ENCODE measurements at regions not wholly inside any gene's neighbourhood (a gene's known extent, or its start where the extent isn't known, plus 50 kb on each side); places are given as distances from the start of the nearest gene placed in this dataset.
"Not testable (repeated sequence)": the region's sequence is repeated elsewhere in the genome, so short reads cannot be mapped to it uniquely, and the experiment has no call there.

GRCh38 chr5:92944903-92945604, 636.0 kb downstream of the NR2F1-AS1 start:
- H3K4me3 ChIP-seq, result no peak overlapping the region
- DNase-seq, result peak; percentile 72
- peaks cover 17% of the 10 kb centered on the region for H3K9me3 ChIP-seq
- H3K36me3 ChIP-seq, result no peaks in the 10 kb centered on the region
- H3K27me3 ChIP-seq, result no peaks in the 10 kb centered on the region

GRCh38 chr5:92944337-92944736, 636.7 kb downstream of the NR2F1-AS1 start:
- no peak overlapping the region for H3K4me3 ChIP-seq
- H3K36me3 ChIP-seq, result no peaks in the 10 kb centered on the region
- peaks cover 16% of the 10 kb centered on the region for H3K9me3 ChIP-seq
- no peaks in the 10 kb centered on the region for H3K27me3 ChIP-seq
- no peak for DNase-seq

GRCh38 chr5:92942762-92943161, 638.3 kb downstream of the NR2F1-AS1 start:
- no peak overlapping the region for H3K4me3 ChIP-seq
- H3K27me3 ChIP-seq, result no peaks in the 10 kb centered on the region
- H3K9me3 ChIP-seq, result peaks cover 4% of the 10 kb centered on the region; the same call in 1 of the 2 replicates
- no peak for DNase-seq
- H3K36me3 ChIP-seq, result no peaks in the 10 kb centered on the region

GRCh38 chr5:92941806-92942205, 639.2 kb downstream of the NR2F1-AS1 start:
- no peaks in the 10 kb centered on the region for H3K27me3 ChIP-seq

GRCh38 chr5:92939428-92939827, 641.6 kb downstream of the NR2F1-AS1 start:
- no peaks in the 10 kb centered on the region for H3K27me3 ChIP-seq
- H3K36me3 ChIP-seq, result no peaks in the 10 kb centered on the region
- no peak overlapping the region for H3K4me3 ChIP-seq
- no peak for DNase-seq
- no peaks in the 10 kb centered on the region for H3K9me3 ChIP-seq

More at GRCh38 chr5:92941806-92942205, 639.2 kb downstream of the NR2F1-AS1 start:
- Histone ChIP-seq H3K9me3 (no peaks in the 10 kb centered on the region), H3K36me3 (no peaks in the 10 kb centered on the region), H3K4me3 (no peak overlapping the region)
- DNase-seq, result no peak

- H3K9me3 ChIP-seq, DNase-seq, H3K4me3 ChIP-seq, H3K36me3 ChIP-seq, H3K27me3 ChIP-seq: not testable (repeated sequence)
Measured at GRCh38 chr5:92937396-92937795, 643.6 kb downstream of the NR2F1-AS1 start.

GRCh38 chr5:92930057-92930456, 651.0 kb downstream of the NR2F1-AS1 start:
- Histone ChIP-seq H3K4me3 (no peak overlapping the region), H3K9me3 (no peaks in the 10 kb centered on the region), H3K36me3 (no peaks in the 10 kb centered on the region), H3K27me3 (no peaks in the 10 kb centered on the region)
- DNase-seq, result no peak

- Histone ChIP-seq H3K4me3 (no peak overlapping the region), H3K36me3 (no peaks in the 10 kb centered on the region), H3K27me3 (no peaks in the 10 kb centered on the region), H3K9me3 (no peaks in the 10 kb centered on the region)
- DNase-seq, result no peak
Measured at GRCh38 chr5:92927291-92927778, 653.7 kb downstream of the NR2F1-AS1 start.

GRCh38 chr5:92923885-92924284, 657.1 kb downstream of the NR2F1-AS1 start:
- no peak for DNase-seq
- Histone ChIP-seq H3K36me3 (no peaks in the 10 kb centered on the region), H3K27me3 (no peaks in the 10 kb centered on the region), H3K9me3 (no peaks in the 10 kb centered on the region), H3K4me3 (no peak overlapping the region)

- Histone ChIP-seq H3K9me3 (no peaks in the 10 kb centered on the region), H3K4me3 (no peak overlapping the region), H3K27me3 (no peaks in the 10 kb centered on the region), H3K36me3 (no peaks in the 10 kb centered on the region)
- DNase-seq, result no peak
Measured at GRCh38 chr5:92922231-92922967, 658.6 kb downstream of the NR2F1-AS1 start.

GRCh38 chr5:92917044-92917443, 664.0 kb downstream of the NR2F1-AS1 start:
- DNase-seq, result no peak
- Histone ChIP-seq H3K36me3 (no peaks in the 10 kb centered on the region), H3K4me3 (no peak overlapping the region), H3K9me3 (no peaks in the 10 kb centered on the region), H3K27me3 (no peaks in the 10 kb centered on the region)

GRCh38 chr5:92916036-92916435, 665.0 kb downstream of the NR2F1-AS1 start:
- H3K36me3 ChIP-seq, result no peaks in the 10 kb centered on the region
- no peak for DNase-seq
- H3K9me3 ChIP-seq, result no peaks in the 10 kb centered on the region
- no peak overlapping the region for H3K4me3 ChIP-seq
- no peaks in the 10 kb centered on the region for H3K27me3 ChIP-seq

- H3K27me3 ChIP-seq, result no peaks in the 10 kb centered on the region
- H3K9me3 ChIP-seq, result no peaks in the 10 kb centered on the region
Measured at GRCh38 chr5:92912283-92912682, 668.7 kb downstream of the NR2F1-AS1 start.

GRCh38 chr5:92911851-92912250, 669.2 kb downstream of the NR2F1-AS1 start:
- H3K36me3 ChIP-seq, result no peaks in the 10 kb centered on the region
- H3K27me3 ChIP-seq, result no peaks in the 10 kb centered on the region
- H3K9me3 ChIP-seq, result no peaks in the 10 kb centered on the region
- H3K4me3 ChIP-seq, result no peak overlapping the region
- no peak for DNase-seq

More at GRCh38 chr5:92912283-92912682, 668.7 kb downstream of the NR2F1-AS1 start:
- H3K36me3 ChIP-seq, result no peaks in the 10 kb centered on the region
- no peak overlapping the region for H3K4me3 ChIP-seq
- DNase-seq, result no peak

GRCh38 chr5:92911293-92911692, 669.7 kb downstream of the NR2F1-AS1 start:
- no peak for DNase-seq
- no peaks in the 10 kb centered on the region for H3K36me3 ChIP-seq
- no peaks in the 10 kb centered on the region for H3K9me3 ChIP-seq
- no peak overlapping the region for H3K4me3 ChIP-seq
- H3K27me3 ChIP-seq, result no peaks in the 10 kb centered on the region

- Histone ChIP-seq H3K36me3 (no peaks in the 10 kb centered on the region), H3K27me3 (no peaks in the 10 kb centered on the region), H3K4me3 (no peak overlapping the region), H3K9me3 (no peaks in the 10 kb centered on the region)
- peak; percentile 19 for DNase-seq
Measured at GRCh38 chr5:92909602-92909962, 671.4 kb downstream of the NR2F1-AS1 start.

- Histone ChIP-seq H3K9me3 (no peaks in the 10 kb centered on the region), H3K27me3 (no peaks in the 10 kb centered on the region), H3K36me3 (no peaks in the 10 kb centered on the region), H3K4me3 (no peak overlapping the region)
- DNase-seq, result no peak
Measured at GRCh38 chr5:92908952-92909601, 671.9 kb downstream of the NR2F1-AS1 start.
